Tibial nerve (tissue), 3 donors: ENCODE measurements at regions not wholly inside any gene's neighbourhood (a gene's known extent, or its start where the extent isn't known, plus 50 kb on each side); places are given as distances from the start of the nearest gene placed in this dataset.

Source experiments
- POLR2A ChIP-seq, 2 donors: fragments of 450-650 bp; IDR thresholded peaks; one replicate each; pipeline ENCODE4 v1.6.1; 2017; ENCODE audit warnings: antibody characterized with exemption in 2 of 2, mild to moderate bottlenecking in 2 of 2, moderate library complexity in 2 of 2
- TF ChIP-seq, protein P1 (sequence below), 5 experiments: fragments of 200-600 bp in 3 of 5; fragments of 450-650 bp in 2 of 5; sonication (generic) in 3 of 5; IDR thresholded peaks; one replicate each; pipeline ENCODE4 v1.5.1; 2016 to 2019; ENCODE audit warnings: antibody characterized with exemption in 5 of 5, mild to moderate bottlenecking in 3 of 5, moderate library complexity in 2 of 5

DNA sequence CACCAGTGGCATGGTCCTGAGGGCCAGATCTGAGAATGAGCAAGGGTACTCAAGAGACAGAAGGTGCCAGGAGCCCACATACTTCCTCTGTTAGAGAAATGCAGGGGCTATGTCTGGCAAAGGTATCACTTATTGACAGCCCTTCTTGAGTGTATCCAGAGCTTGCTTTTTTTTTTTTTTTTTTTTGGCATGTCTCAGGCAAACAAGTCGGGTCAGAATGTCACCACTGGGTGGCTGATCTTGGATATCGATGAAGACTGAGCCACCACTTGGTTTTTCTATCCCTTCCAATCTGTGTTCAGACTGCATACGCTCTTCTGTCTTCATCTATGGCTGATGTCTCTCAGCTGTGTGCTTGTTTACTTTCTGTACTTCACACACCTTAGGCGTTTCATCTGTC, 363.4 kb upstream of the C2CD4B start:
- TF ChIP-seq, protein P1, sequence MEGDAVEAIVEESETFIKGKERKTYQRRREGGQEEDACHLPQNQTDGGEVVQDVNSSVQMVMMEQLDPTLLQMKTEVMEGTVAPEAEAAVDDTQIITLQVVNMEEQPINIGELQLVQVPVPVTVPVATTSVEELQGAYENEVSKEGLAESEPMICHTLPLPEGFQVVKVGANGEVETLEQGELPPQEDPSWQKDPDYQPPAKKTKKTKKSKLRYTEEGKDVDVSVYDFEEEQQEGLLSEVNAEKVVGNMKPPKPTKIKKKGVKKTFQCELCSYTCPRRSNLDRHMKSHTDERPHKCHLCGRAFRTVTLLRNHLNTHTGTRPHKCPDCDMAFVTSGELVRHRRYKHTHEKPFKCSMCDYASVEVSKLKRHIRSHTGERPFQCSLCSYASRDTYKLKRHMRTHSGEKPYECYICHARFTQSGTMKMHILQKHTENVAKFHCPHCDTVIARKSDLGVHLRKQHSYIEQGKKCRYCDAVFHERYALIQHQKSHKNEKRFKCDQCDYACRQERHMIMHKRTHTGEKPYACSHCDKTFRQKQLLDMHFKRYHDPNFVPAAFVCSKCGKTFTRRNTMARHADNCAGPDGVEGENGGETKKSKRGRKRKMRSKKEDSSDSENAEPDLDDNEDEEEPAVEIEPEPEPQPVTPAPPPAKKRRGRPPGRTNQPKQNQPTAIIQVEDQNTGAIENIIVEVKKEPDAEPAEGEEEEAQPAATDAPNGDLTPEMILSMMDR (IDR thresholded peaks at IDR 0.05): no peak
- TF ChIP-seq POLR2A (IDR thresholded peaks at IDR 0.05): no peak
